HEK293 (cell line): ENCODE measurements at regions not wholly inside any gene's neighbourhood (a gene's known extent, or its start where the extent isn't known, plus 50 kb on each side); places are given as distances from the start of the nearest gene placed in this dataset.

Source experiments
- CTCF ChIA-PET: fragments of 350-600 bp; formaldehyde crosslinking; extraction: SDS; loops from one replicate; lab custom pipeline; 2021; ENCODE audit warnings: antibody characterized with exemption; lab: Yijun Ruan, JAX
- POLR2A ChIA-PET: fragments of 300-600 bp; formaldehyde crosslinking; extraction: SDS; loops from one replicate; lab custom pipeline; 2020; ENCODE audit warnings: antibody characterized with exemption, inconsistent platforms; lab: Yijun Ruan, JAX
- H3K27ac ChIP-seq: fragments of 200-500 bp; sonication (Bioruptor generic); 2 replicates; pipeline ENCODE4 v1.5.1; 2014; ENCODE audit warnings: low read depth, low read length, control low read depth, inconsistent platforms; ENCODE audit errors: extremely low read depth
- H3K36me3 ChIP-seq, 2 experiments: fragments of 200-500 bp in 1 of 2; sonication (Bioruptor generic) in 1 of 2; 1 replicate in 1 of 2; 2 replicates in 1 of 2; pipeline ENCODE4 v1.5.1; 2014 to 2017; ENCODE audit warnings: inconsistent platforms in 2 of 2, low read length in 2 of 2; ENCODE audit not compliant: control insufficient read depth in 2 of 2, insufficient read depth in 1 of 2
- H3K4me1 ChIP-seq: fragments of 200-500 bp; sonication (Bioruptor generic); 2 replicates; pipeline ENCODE4 v1.5.1; 2014; ENCODE audit warnings: mild to moderate bottlenecking, low read length, inconsistent platforms; ENCODE audit not compliant: control insufficient read depth, insufficient read depth
- H3K4me3 ChIP-seq: 2 replicates; pipeline ENCODE4 v1.5.1; 2011; ENCODE audit warnings: low read depth, mild to moderate bottlenecking, control low read depth, low read length, moderate library complexity
- H3K9me3 ChIP-seq: fragments of 200-500 bp; sonication (Bioruptor generic); 2 replicates; pipeline ENCODE4 v1.5.1; 2014; ENCODE audit warnings: low read depth, low read length, inconsistent platforms; ENCODE audit not compliant: control insufficient read depth, insufficient read depth
- PRDM4 ChIP-seq: fragments of 450-650 bp; formaldehyde crosslinking; IDR thresholded peaks from 2 replicates; pipeline ENCODE4 v1.5.1; 2017; ENCODE audit warnings: missing biosample characterization, missing genetic modification characterization
- SCRT2 ChIP-seq: fragments of 450-650 bp; formaldehyde crosslinking; IDR thresholded peaks from 2 replicates; pipeline ENCODE4 v1.5.1; 2016; ENCODE audit warnings: missing biosample characterization, missing genetic modification characterization
- ZBTB21 ChIP-seq: fragments of 450-650 bp; formaldehyde crosslinking; IDR thresholded peaks from 2 replicates; pipeline ENCODE4 v1.5.1; 2017; ENCODE audit warnings: missing biosample characterization, missing genetic modification characterization
- ZBTB49 ChIP-seq: fragments of 450-650 bp; formaldehyde crosslinking; IDR thresholded peaks from 2 replicates; pipeline ENCODE4 v1.5.1; 2016; ENCODE audit warnings: missing biosample characterization, missing genetic modification characterization, low read depth
- ZBTB6 ChIP-seq: fragments of 450-650 bp; formaldehyde crosslinking; IDR thresholded peaks from 2 replicates; pipeline ENCODE4 v1.5.1; 2017; ENCODE audit warnings: missing biosample characterization, missing genetic modification characterization
- ZFP37 ChIP-seq: fragments of 450-650 bp; formaldehyde crosslinking; IDR thresholded peaks from 2 replicates; pipeline ENCODE4 v1.5.1; 2016; ENCODE audit warnings: missing biosample characterization, missing genetic modification characterization
- ZNF121 ChIP-seq: fragments of 450-650 bp; formaldehyde crosslinking; IDR thresholded peaks from 2 replicates; pipeline ENCODE4 v1.5.1; 2016; ENCODE audit warnings: missing biosample characterization, missing genetic modification characterization
- ZNF26 ChIP-seq: fragments of 450-650 bp; formaldehyde crosslinking; IDR thresholded peaks from 2 replicates; pipeline ENCODE4 v1.5.1; 2016; ENCODE audit warnings: missing biosample characterization, missing genetic modification characterization
- ZNF433 ChIP-seq: fragments of 450-650 bp; formaldehyde crosslinking; IDR thresholded peaks from 2 replicates; pipeline ENCODE4 v1.5.1; 2016; ENCODE audit warnings: missing biosample characterization, missing genetic modification characterization, low read depth
- ZNF544 ChIP-seq: fragments of 450-650 bp; formaldehyde crosslinking; IDR thresholded peaks from 2 replicates; pipeline ENCODE4 v1.5.0; 2017; ENCODE audit warnings: missing biosample characterization, missing genetic modification characterization
- ZNF596 ChIP-seq: fragments of 450-650 bp; IDR thresholded peaks from 2 replicates; pipeline ENCODE4 v1.5.0; 2018; ENCODE audit warnings: missing biosample characterization, mild to moderate bottlenecking, missing genetic modification characterization, moderate library complexity
- ZNF629 ChIP-seq: fragments of 450-650 bp; formaldehyde crosslinking; IDR thresholded peaks from 2 replicates; pipeline ENCODE4 v1.5.1; 2017; ENCODE audit warnings: missing biosample characterization, missing genetic modification characterization
- ZNF768 ChIP-seq: fragments of 450-650 bp; formaldehyde crosslinking; IDR thresholded peaks from 2 replicates; pipeline ENCODE4 v1.5.1; 2018; ENCODE audit warnings: missing biosample characterization, mild to moderate bottlenecking, missing genetic modification characterization
- ZNF776 ChIP-seq: fragments of 450-650 bp; formaldehyde crosslinking; IDR thresholded peaks from 2 replicates; pipeline ENCODE4 v1.5.0; 2017; ENCODE audit warnings: missing biosample characterization, missing genetic modification characterization, borderline replicate concordance
- ZNF843 ChIP-seq: fragments of 450-650 bp; formaldehyde crosslinking; IDR thresholded peaks from 2 replicates; pipeline ENCODE4 v1.5.1; 2016; ENCODE audit warnings: missing biosample characterization, missing genetic modification characterization
- ZSCAN23 ChIP-seq: fragments of 450-650 bp; formaldehyde crosslinking; IDR thresholded peaks from 2 replicates; pipeline ENCODE4 v1.5.1; 2016; ENCODE audit warnings: missing biosample characterization, missing genetic modification characterization
- ZSCAN30 ChIP-seq: fragments of 450-650 bp; IDR thresholded peaks from 2 replicates; pipeline ENCODE4 v1.5.1; 2018; ENCODE audit warnings: missing biosample characterization, mild to moderate bottlenecking, missing genetic modification characterization, moderate library complexity
- TF ChIP-seq, protein P1 (sequence below): fragments of 450-650 bp; formaldehyde crosslinking; IDR thresholded peaks from 2 replicates; pipeline ENCODE4 v1.5.1; 2017; ENCODE audit warnings: missing biosample characterization, missing genetic modification characterization
- TF ChIP-seq, protein P2 (sequence below): fragments of 450-650 bp; formaldehyde crosslinking; IDR thresholded peaks from 2 replicates; pipeline ENCODE4 v1.5.1; 2016; ENCODE audit warnings: missing biosample characterization, missing genetic modification characterization

- TF ChIP-seq, protein P1, sequence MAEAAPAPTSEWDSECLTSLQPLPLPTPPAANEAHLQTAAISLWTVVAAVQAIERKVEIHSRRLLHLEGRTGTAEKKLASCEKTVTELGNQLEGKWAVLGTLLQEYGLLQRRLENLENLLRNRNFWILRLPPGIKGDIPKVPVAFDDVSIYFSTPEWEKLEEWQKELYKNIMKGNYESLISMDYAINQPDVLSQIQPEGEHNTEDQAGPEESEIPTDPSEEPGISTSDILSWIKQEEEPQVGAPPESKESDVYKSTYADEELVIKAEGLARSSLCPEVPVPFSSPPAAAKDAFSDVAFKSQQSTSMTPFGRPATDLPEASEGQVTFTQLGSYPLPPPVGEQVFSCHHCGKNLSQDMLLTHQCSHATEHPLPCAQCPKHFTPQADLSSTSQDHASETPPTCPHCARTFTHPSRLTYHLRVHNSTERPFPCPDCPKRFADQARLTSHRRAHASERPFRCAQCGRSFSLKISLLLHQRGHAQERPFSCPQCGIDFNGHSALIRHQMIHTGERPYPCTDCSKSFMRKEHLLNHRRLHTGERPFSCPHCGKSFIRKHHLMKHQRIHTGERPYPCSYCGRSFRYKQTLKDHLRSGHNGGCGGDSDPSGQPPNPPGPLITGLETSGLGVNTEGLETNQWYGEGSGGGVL = no peak
- TF ChIP-seq ZNF768 (tag by site-specific recombination) (no peak), ZBTB49 (tag by site-specific recombination) (no peak), ZFP37 (tag by site-specific recombination) (no peak)
- Histone ChIP-seq H3K36me3 (no peaks in the 10 kb centered on the region), H3K27ac (no peak overlapping the region; the same call in 1 of the 2 replicates), H3K9me3 (no peaks in the 10 kb centered on the region), H3K4me1 (no peaks in the 10 kb centered on the region), H3K4me3 (no peak overlapping the region)
- POLR2A ChIA-PET = no interaction called here
- CTCF ChIA-PET = no interaction called here
These were observed 294.4 kb upstream of the SLCO3A1 start for GRCh38 chr15:91559066-91559465.

DNA sequence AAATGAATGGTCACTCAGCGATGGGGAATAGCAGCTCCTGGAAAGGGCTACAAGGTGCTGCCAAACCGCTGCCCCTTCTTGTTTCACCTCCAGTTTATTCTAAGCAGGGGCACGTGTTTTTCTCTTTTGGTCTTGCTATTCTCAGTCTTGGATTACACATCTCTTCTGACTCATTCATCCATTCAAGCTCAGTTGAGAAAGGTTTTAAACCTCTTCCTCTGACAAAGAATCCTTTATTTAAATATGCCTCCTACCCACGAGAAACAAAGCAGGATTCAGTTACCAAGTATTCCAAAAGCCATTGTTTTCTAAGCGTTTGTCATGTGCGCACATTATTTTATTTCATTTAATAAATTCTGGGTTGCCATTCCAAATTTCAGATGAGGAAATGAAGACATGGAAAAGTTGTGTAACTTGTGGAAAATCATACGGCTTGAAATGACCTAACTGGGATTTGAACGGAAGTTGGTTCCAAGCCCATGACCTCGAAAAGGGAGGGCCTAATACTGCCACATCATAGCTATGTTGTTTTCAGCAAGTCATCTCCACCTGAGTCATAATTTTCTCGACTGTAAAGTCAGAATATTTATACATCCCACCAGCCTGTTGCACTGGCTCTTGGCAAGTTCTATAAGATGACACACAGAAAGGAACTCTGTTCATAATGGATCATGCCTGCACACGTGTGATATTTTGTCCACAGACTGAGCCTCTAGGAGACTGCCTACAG lies 292.0 kb upstream of the SLCO3A1 start:
- H3K36me3 ChIP-seq = no peaks in the 10 kb centered on the region
- POLR2A ChIA-PET = interaction anchor here (0.5 kb wide), 1 partner anchor 197 kb away, joined by 4 read pairs; no protein-coding TSS in a partner anchor
- H3K4me3 ChIP-seq = no peak overlapping the region
- TF ChIP-seq ZBTB21 (tag by site-specific recombination) (peak; percentile 25; the same call in 1 of the 2 replicates), PRDM4 (tag by site-specific recombination) (no peak), SCRT2 (tag by site-specific recombination) (peak; percentile 70)
- TF ChIP-seq, all 188 proteins: peak for 2
- H3K27ac ChIP-seq = no peak overlapping the region
- H3K9me3 ChIP-seq = no peaks in the 10 kb centered on the region
- CTCF ChIA-PET = no interaction called here
- peaks cover 8% of the 10 kb centered on the region; the same call in 1 of the 2 replicates for H3K4me1 ChIP-seq

DNA sequence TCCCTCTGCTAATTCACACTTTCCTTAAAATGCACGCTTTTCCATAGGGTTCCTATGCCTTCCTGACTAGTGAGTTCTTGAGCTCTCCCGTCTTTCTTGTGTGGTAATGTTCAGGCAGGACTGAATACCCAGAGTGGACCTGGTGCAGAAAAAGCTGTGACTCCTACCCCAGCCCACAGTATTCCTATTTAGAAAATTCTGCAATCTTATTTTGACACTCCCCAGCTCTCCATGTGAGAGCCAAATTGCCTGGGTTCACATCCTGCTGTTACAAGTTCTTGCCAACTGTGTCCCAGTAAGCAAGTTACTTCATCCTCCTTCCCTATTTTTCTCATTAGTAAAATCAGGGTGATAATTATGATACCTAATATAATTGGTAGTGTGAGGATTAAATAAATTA lies 290.8 kb upstream of the SLCO3A1 start:
- ChIA-PET POLR2A (interaction anchor here (0.5 kb wide), 1 partner anchor 26 kb away, joined by 3 read pairs; no protein-coding TSS in a partner anchor), CTCF (interaction anchor here (0.6 to 1.0 kb wide), 2 partner anchors 515 to 713 kb away, joined by 3 to 4 read pairs; no protein-coding TSS in a partner anchor)
- no peaks in the 10 kb centered on the region for H3K9me3 ChIP-seq
- H3K36me3 ChIP-seq = no peaks in the 10 kb centered on the region
- no peak overlapping the region for H3K27ac ChIP-seq
- peaks cover 10% of the 10 kb centered on the region; the same call in 1 of the 2 replicates for H3K4me1 ChIP-seq
- no peak overlapping the region for H3K4me3 ChIP-seq
- TF ChIP-seq ZSCAN30 (tag by site-specific recombination) (no peak), ZNF433 (tag by site-specific recombination) (no peak), ZNF768 (tag by site-specific recombination) (no peak), ZNF629 (tag by site-specific recombination) (no peak), ZNF121 (no peak), ZNF544 (tag by site-specific recombination) (no peak), ZNF26 (tag by site-specific recombination) (no peak), ZNF843 (no peak), ZNF596 (no peak), ZBTB6 (no peak), ZNF776 (tag by site-specific recombination) (no peak), ZSCAN23 (tag by site-specific recombination) (no peak)
- TF ChIP-seq, protein P2, sequence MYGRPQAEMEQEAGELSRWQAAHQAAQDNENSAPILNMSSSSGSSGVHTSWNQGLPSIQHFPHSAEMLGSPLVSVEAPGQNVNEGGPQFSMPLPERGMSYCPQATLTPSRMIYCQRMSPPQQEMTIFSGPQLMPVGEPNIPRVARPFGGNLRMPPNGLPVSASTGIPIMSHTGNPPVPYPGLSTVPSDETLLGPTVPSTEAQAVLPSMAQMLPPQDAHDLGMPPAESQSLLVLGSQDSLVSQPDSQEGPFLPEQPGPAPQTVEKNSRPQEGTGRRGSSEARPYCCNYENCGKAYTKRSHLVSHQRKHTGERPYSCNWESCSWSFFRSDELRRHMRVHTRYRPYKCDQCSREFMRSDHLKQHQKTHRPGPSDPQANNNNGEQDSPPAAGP (tag by site-specific recombination) = no peak
